T1000 (cell line): ENCODE measurements at regions not wholly inside any gene's neighbourhood (a gene's known extent, or its start where the extent isn't known, plus 50 kb on each side); places are given as distances from the start of the nearest gene placed in this dataset.

Source experiments
- DNase-seq: peaks from one replicate; lab custom pipeline; 2025; ENCODE audit warnings: mixed read lengths; lab: John Stamatoyannopoulos, UW

GRCh38 chr5:8634219-8634618 lies 765.3 kb downstream of the MTRR start:
- no peak for DNase-seq

GRCh38 chr5:8641786-8642505 lies 773.0 kb downstream of the MTRR start:
- DNase-seq, result no peak

DNA sequence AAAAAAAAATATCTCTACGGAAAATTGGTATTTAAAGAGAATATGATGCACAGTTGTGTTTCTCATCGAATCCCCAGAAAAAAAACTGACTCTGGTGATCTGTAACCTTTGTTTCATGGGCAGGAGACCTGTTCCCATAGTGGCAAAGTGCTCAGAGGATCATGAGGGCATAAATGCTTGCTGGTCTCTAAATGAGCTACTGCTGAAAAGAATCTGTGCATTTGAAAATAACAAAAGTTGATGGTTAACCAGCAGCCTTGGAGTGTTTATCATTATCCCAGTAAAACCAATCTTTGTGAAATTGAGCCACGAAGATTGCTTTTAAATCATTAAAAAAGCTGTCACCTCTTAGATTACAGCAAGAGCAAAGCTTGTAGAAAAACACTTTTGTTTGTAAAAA lies 775.4 kb downstream of the MTRR start:
- DNase-seq, result no peak

DNA sequence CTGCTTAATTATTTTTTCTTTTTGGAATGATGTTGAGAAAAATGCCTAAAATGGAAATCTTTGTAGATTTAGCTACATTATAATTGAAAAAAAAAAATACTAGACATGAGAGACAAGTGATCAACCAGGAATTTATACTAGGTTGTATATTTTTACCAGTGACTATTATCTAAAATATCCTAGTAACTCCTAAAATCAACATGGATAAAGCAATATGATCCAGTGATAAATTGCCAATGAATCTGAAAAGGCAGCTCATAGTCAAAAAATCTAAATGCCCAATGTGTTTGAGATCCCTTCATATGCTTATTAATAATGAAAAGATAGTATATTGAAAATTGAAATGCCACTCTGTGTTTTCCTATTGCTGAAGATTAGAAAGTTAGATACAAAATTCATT lies 778.2 kb downstream of the MTRR start:
- no peak for DNase-seq

DNA sequence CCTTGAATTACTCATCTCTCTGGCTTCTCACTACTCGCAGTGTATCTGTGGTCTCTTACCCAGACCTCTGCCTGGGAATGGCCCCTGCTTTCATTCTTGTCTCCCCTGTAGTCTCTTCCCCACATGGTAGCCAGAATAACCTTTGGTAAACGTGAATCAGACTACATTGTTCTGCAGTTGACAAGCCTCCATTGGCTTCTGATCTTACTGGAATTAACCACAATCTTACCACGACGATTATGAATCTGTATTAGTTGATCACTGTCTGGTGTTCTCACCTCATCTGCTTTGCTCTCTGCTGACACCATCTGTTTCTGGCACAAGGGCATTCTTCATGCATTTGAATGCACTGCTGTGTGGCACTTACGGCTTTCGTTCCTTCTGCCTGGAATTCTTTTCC lies 781.2 kb downstream of the MTRR start:
- no peak for DNase-seq

GRCh38 chr5:8660133-8660893 lies 791.4 kb downstream of the MTRR start:
- DNase-seq, result no peak

GRCh38 chr5:8663374-8663773 lies 794.4 kb downstream of the MTRR start:
- no peak for DNase-seq

DNA sequence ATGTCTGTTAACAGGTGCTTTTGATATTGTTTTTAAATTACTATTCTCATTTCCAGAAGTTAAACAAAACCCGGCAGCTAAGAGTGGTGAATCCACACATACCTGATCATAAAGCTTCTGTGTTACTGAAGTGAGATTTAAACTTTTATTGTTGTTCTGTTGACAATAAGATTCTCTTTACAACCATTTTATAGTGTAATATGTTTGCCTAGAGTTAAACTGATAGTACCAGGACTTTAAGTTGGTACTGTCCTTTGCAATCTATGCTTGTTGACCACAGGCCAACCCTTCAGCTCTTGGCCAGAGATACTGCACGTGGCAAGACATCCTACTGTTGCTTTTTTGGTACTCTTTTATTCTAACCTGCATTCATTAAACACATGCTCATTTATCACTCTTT lies 806.2 kb downstream of the MTRR start:
- DNase-seq, result no peak

GRCh38 chr5:8676695-8677094 lies 807.7 kb downstream of the MTRR start:
- no peak for DNase-seq

GRCh38 chr5:8682381-8682780 lies 813.4 kb downstream of the MTRR start:
- no peak for DNase-seq

GRCh38 chr5:8683496-8683895 lies 814.5 kb downstream of the MTRR start:
- DNase-seq, result no peak

DNA sequence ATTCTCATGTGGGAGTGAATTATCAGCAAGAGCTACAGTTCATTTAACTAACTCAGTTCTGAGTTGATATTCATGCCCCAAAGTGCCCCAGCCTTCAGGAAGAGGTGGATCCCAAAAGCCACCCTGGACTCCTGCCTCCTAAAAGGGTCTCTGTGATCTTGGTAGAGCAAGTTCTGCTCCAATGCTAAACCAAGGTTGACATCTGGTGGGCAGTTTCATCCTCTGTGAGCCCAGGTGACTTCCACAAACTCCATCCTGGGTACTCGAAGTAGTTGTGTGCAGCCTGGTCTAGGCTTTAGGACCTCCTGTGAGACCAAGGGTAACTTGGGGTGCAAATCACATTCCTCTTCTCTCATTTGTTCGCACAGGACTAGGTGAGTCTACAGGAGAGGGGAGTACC lies 816.8 kb downstream of the MTRR start:
- DNase-seq, result no peak

DNA sequence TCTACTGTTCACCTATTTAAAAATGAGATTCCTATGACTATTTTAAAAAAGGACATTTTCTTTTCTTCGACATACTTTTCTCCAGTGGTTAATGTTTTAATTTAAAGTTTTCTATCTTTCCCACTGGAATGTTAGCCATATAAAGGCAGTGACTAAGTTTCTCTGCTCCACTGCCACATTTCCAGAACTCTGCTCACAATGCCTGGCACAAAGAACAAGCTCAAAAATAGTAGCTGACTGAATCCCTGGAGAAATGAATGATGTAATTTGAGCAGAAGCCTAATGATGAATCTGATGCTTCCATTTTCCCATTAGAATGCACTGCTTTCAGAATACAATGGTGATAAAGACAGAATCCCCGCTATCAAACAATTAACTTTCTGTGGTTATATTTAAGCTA lies 817.8 kb downstream of the MTRR start:
- DNase-seq, result no peak

- no peak for DNase-seq
Observed at GRCh38 chr5:8689773-8690172, 820.8 kb downstream of the MTRR start.

DNA sequence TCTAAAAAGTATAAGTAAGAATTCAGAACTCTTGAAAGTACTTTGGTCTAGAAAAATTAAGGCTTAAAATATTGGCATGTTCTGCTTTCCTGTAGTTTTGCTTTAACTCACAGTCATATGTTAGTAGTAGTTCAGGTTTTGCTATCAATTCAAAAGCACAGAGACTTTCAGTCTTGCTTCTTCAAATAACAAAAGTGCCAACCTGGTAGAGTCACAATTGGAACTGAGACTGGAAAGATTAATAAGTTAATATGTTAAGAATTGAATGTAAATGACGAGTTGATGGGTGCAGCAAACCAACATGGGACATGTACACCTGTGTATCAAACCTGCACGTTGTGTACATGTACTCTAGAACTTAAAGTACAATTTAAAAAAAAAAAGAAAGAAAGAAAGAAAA lies 822.3 kb downstream of the MTRR start:
- DNase-seq, result no peak

DNA sequence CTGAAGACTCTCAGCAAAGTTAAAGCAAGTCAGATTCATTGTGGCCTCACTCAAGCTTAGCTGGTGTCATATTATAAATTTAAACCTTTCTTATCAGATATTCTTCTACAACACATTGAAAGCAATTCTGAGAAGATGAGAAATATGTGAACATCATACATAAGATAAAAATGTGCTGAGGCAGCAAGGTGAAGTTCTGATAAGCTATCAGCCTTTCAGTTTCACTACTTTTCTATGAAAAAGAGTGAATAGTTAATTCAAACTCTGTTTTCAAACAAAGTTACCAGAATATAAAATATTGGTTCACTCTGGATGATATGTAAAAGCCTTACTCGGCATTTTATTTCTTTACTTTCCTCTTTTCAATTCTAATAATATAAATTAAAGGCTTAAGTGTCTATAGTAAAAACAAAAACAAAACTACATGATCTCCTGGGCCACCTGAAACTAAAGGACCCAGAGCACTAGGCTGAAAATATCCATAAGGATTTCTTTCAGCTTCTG lies 824.4 kb downstream of the MTRR start:
- DNase-seq, result no peak

GRCh38 chr5:8694545-8694944 lies 825.6 kb downstream of the MTRR start:
- no peak for DNase-seq

- no peak for DNase-seq
Observed at GRCh38 chr5:8695902-8696845, 827.2 kb downstream of the MTRR start.

GRCh38 chr5:8700222-8700621 lies 831.3 kb downstream of the MTRR start:
- no peak for DNase-seq

DNA sequence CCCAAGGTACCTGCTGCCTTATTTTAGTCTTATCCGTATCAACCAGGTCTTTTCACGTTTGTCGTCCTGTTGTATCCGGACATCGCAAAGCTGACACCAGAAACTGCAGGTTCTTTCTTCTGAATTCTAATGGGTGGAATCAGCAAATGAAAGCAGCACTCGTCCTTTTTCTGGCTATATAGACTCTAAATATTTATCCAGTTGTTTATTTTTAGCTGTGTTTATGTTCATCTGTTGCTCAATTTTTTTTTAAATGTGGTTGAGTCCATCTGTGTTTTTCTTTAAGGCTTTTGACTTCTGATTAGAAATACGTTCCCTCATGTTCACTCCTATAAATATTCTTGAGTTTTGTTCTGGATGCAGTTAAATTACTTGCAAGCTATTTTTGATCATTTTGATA lies 831.7 kb downstream of the MTRR start:
- DNase-seq, result no peak

DNA sequence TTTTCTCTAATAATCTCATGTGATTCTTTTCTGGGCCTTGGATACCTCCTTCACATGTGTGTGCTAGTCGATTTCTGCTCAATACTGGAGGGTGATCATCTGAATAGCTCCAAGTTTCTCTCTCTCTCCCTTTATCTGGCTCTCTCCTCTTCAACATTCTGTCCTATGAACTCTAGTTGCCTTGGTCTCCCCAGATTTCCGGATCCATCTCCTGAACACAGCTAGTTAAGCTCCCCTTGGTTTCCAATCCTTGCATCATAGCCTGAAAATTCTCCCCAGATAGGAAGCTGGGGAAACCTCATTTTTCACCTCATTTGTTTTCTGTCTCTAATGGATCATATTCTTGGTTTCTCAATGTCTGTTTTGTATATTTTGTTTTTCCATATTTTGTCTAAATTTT lies 832.3 kb downstream of the MTRR start:
- no peak for DNase-seq

- no peak for DNase-seq
Observed at GRCh38 chr5:8710426-8710930, 835.4 kb downstream of the SEMA5A start.
